GM19025 (cell line): ENCODE measurements at regions not wholly inside any gene's neighbourhood (a gene's known extent, or its start where the extent isn't known, plus 50 kb on each side); places are given as distances from the start of the nearest gene placed in this dataset.

Source experiments
- ATAC-seq: cut with Tn5 transposase; IDR thresholded peaks from one replicate; pipeline ENCODE4 v1.9.1; 2021; ENCODE audit warnings: mild to moderate bottlenecking, low read depth, moderate library complexity; ENCODE audit not compliant: unreplicated experiment

GRCh38 chr20:57936636-57937385 is 227.0 kb upstream of the PMEPA1 start:
- ATAC-seq = no peak

- ATAC-seq = no peak
Observed at GRCh38 chr20:57934913-57935312, 225.1 kb upstream of the PMEPA1 start.

GRCh38 chr20:57934007-57934805 is 224.4 kb upstream of the PMEPA1 start:
- no peak for ATAC-seq

- ATAC-seq = no peak
Observed at GRCh38 chr20:57932227-57932864, 222.5 kb upstream of the PMEPA1 start.

- no peak for ATAC-seq
Observed at GRCh38 chr20:57930351-57930750, 220.5 kb upstream of the PMEPA1 start.

GRCh38 chr20:57928181-57928967 is 218.6 kb upstream of the PMEPA1 start:
- no peak for ATAC-seq

- ATAC-seq = no peak
Observed at GRCh38 chr20:57927376-57927775, 217.6 kb upstream of the PMEPA1 start.

- no peak for ATAC-seq
Observed at GRCh38 chr20:57922706-57923105, 212.9 kb upstream of the PMEPA1 start.

GRCh38 chr20:57922083-57922482 is 212.3 kb upstream of the PMEPA1 start:
- ATAC-seq = no peak

- no peak for ATAC-seq
Observed at GRCh38 chr20:57921676-57922075, 211.9 kb upstream of the PMEPA1 start.

- ATAC-seq = no peak
Observed at GRCh38 chr20:57920971-57921370, 211.2 kb upstream of the PMEPA1 start.

- no peak for ATAC-seq
Observed at GRCh38 chr20:57919049-57919448, 209.2 kb upstream of the PMEPA1 start.

- no peak for ATAC-seq
Observed at GRCh38 chr20:57918551-57918950, 208.7 kb upstream of the PMEPA1 start.

- no peak for ATAC-seq
Observed at GRCh38 chr20:57914205-57914604, 204.4 kb upstream of the PMEPA1 start.

GRCh38 chr20:57913156-57913930 is 203.5 kb upstream of the PMEPA1 start:
- no peak for ATAC-seq

- no peak for ATAC-seq
Observed at GRCh38 chr20:57912227-57912582, 202.4 kb upstream of the PMEPA1 start.

GRCh38 chr20:57911512-57912226 is 201.9 kb upstream of the PMEPA1 start:
- no peak for ATAC-seq

- no peak for ATAC-seq
Observed at GRCh38 chr20:57910716-57911115, 200.9 kb upstream of the PMEPA1 start.

GRCh38 chr20:57909763-57910331 is 200.0 kb upstream of the PMEPA1 start:
- no peak for ATAC-seq
